Activated CD8-positive, alpha-beta memory T cell treated with anti-CD3 and anti-CD28 coated beads for 24 hours (primary cell): ENCODE measurements at regions not wholly inside any gene's neighbourhood (a gene's known extent, or its start where the extent isn't known, plus 50 kb on each side); places are given as distances from the start of the nearest gene placed in this dataset.

ENCODE experiments used
- DNase-seq: peaks from one replicate; pipeline ENCODE4 v3.0.0-alpha.2; 2020

DNA sequence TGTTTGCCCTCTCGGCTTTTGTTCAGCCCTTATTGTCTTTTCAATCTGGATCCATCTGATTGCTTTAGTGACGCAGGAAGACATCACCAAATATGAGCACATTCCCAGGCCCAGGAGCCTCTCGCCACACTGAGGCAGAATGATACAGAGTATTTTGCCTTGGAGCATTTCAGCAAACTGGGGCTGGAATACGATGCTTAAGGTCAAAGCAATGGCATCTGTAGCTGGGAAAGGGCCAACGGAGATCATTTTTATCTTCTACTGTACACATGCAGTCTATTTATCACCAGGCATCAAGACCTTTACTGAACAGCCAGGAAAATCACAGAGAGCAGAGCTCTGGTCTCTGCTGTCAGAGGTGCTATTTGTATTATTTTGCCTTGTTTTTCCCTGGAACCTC, 655.3 kb downstream of the RNF144B start:
- DNase-seq: no peak

GRCh38 chr6:19050765-19051164, 663.6 kb downstream of the RNF144B start:
- no peak for DNase-seq

- DNase-seq: no peak
Measured at GRCh38 chr6:19052219-19052618, 665.1 kb downstream of the RNF144B start.

DNA sequence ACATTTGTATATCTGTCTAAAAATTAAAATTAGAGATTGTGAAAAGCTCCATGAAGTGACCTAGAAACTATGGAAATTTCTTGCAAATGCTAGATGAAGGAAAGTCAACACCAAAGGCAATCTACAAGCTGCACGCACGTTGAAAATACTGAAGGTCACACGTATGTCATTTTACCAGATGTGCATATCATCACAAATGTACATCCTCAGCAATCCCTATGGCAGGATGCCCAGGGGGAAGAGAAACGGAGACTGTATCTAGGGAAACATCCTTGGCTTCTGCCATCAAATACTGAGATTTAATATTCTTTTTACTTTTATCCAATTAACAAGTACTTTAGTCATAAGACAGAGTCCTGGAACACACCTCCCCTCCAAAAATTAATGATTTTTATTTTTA, 672.0 kb downstream of the RNF144B start:
- no peak for DNase-seq

DNA sequence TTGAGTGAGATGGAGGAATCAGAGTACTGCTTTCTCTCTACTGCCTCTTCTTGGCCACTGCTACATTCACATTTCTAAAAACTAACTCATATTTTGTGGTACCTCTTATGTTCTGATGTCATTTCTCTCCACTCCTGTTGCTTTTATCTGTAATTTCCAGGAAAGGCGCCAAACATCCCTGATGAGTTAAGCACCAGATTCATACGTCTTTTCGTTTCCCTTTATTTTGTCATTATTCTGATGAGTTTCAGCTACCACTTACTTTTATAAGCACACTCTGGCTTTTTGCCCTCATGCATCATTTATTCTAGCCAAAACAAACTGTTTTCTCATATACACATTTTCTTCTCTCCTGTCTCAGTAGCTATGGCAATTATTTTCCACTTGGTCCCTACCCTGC, 680.0 kb downstream of the RNF144B start:
- no peak for DNase-seq

- no peak for DNase-seq
Measured at GRCh38 chr6:19070520-19070919, 683.4 kb downstream of the RNF144B start.

DNA sequence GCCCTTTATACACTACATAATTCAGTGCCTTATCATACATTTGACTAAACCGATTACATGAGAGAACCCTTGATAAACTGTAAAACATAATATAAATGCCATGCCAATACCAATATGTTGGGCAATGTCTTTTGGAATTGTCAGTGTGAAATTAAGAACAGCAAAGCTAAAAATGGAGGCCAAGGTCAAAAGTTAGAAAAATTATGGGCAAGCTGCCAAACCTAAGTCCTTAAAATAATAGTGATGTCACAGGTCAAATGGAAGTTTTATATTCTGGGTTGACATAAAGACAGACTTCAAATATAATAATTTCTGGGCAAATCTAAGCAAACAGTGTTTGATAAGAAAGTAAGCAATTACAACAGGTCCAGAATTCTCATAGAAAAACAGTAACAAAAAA, 696.7 kb downstream of the RNF144B start:
- DNase-seq: no peak

GRCh38 chr6:19086480-19086879, 699.3 kb downstream of the RNF144B start:
- DNase-seq: no peak

DNA sequence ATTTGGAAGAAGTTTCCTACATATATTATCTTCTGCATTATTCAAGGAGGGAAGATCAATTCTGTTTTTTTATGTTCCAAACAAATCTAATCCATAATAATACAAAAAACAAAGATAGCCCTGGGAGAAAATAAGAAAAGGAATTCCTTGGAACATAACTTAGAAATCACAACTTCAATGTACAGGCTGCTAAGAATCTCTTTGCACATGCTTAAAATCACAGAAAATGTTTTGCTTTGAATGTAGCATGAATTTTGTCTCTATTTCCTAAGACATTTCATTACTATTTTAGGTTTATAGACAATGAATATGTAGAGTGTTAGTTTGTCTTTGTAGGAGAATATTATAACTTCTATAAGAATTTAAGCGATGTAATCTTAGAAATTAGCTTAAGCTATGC, 700.1 kb downstream of the RNF144B start:
- DNase-seq: no peak

DNA sequence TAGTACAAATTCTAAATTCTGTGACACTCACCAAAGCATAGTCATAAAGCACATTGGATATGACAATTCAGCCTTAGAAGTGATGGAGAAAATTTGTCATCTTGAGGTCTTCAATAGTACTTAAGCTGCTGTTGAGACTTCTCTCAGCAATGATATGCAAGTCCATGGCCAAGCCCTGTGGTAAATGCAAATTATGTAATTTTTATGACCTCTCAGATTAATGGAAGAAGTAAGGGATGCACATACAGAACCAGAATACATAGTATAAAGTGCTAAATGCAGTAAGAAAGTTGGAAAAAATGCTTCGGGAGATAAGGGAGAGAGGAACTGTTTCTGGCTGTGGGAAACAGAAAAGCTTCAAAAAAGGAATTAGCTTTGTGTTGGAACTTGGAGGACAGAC, 700.7 kb downstream of the RNF144B start:
- DNase-seq: no peak

GRCh38 chr6:19100752-19101151, 713.6 kb downstream of the RNF144B start:
- DNase-seq: no peak

DNA sequence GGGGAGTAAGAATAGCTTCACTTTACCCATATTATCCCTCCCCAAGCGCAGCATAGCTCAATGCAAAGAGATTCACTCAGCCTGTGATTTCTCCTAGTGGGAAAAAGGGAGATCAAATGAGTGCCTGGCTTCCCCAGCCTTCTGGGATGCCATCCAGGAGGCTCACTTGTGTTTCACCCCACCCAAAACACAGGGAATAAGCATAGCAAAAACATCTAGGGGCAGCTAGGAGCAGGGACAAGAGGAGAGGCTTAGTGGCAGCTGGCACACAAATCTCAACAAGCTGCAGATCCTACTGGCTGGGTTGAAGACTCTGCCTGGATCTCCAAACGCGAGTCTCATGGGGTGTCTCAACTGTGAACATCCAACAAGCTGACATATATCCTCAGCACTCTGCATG, 715.8 kb downstream of the RNF144B start:
- DNase-seq: no peak

DNA sequence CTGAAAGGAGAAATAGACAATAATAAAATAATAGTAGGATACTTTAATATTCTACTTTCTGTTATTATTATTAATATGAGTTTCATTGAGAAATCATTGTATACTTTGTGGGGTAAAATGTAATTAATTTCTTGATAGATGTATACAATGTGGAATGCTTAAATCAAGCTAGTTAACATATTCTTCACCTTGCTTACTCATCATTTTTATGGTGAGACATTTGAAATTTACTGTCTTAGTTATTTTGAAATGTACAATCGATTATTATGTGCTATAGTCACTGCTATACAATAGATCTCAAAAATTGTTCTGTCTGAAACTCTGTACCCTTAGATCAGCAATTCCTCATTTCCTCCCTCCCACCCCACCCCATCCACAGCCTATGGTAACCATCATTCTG, 720.3 kb downstream of the RNF144B start:
- DNase-seq: no peak

- DNase-seq: no peak
Measured at GRCh38 chr6:19121521-19121920, 715.6 kb upstream of the ID4 start.

GRCh38 chr6:19127081-19127480, 710.1 kb upstream of the ID4 start:
- no peak for DNase-seq

DNA sequence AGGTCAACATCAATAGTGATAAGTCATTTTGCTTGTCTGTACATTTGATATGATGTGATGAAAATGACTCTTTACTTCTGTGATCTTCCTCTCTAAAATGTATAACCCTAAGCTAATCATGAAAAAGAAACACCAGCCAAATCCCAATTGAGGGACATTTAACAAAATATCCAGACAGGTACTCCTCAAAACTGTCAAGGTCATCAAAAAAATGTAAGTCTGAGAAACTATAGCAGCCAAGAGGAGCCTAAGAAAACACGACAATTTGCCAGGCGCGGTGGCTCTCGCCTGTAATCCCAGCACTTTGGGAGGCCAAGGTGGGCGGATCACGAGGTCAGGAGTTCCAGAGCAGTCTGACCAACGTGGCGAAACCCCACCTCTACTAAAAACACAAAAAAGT, 708.5 kb upstream of the ID4 start:
- DNase-seq: no peak

DNA sequence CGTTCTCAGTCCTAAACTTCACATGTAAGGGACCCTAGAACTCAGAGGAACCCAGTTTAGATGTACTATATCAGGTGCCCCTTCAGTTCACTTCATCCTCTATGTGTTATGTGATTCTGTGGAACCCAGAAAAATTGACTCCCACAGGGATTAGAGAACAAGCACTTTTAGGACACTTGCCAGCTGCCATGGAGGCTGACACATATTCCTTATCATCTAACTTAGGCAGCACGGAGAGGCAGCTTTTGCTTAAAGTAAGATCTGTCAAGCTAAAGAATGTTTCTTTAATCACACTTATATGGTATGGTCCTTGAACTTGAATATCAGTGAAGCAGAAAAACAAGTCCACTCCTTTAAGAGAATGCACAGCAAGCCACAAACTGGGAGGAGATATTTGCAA, 701.5 kb upstream of the ID4 start:
- no peak for DNase-seq

- no peak for DNase-seq
Measured at GRCh38 chr6:19137505-19137904, 699.7 kb upstream of the ID4 start.

GRCh38 chr6:19142275-19142674, 694.9 kb upstream of the ID4 start:
- no peak for DNase-seq

GRCh38 chr6:19150307-19150706, 686.9 kb upstream of the ID4 start:
- no peak for DNase-seq

DNA sequence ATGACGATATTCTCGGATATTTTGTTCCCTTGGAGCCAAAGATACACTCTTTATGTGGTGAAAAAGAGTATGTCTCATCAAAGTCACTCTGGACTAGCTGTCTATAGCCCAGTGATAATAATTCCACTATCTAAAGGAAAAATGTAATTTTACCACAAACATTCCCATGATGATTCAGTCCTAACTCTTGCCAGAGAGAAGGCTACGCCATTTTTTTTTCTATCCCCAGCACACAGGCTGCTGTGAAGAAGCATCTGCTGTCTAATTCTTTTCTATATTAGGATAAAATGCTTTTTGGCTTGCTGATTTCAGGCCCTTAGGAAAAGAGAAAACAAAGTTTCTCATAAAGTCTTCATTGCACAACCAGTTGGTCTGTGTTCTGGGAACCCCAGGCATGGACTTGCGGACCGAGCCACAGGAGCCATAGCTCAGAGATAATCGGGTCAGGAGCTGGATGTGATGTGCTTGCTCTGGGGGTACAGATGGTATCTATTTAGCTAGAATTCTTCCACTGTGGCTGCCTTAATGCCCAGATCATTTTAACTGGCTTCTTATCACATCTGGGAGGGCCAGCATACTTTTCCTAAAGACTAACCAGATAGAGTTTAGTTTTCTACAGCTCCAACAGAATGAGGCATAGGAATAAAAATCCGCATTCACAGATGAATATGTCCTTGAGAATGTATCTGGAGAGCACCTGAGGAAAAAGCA, 683.7 kb upstream of the ID4 start:
- no peak for DNase-seq

GRCh38 chr6:19153981-19154295, 683.2 kb upstream of the ID4 start:
- no peak for DNase-seq

DNA sequence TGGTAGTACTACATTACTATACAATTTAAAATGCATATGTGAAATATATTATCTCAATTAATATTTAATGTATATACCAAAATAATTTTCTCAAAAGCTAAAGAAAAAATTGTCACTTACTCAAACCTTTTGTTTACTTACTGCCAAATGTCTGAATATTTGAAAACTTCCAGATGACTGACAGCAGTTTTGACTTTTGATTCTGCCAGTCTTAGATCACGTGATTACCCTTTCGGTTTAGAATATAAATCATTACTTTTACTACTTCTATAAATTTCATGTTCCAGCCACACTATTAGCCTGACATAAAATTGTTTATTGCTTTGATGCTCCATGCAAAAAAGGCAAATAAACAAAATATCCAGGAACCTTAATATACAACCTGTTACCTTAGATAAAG, 680.7 kb upstream of the ID4 start:
- DNase-seq: no peak

- DNase-seq: no peak
Measured at GRCh38 chr6:19157486-19157885, 679.7 kb upstream of the ID4 start.

GRCh38 chr6:19158586-19158985, 678.6 kb upstream of the ID4 start:
- no peak for DNase-seq

DNA sequence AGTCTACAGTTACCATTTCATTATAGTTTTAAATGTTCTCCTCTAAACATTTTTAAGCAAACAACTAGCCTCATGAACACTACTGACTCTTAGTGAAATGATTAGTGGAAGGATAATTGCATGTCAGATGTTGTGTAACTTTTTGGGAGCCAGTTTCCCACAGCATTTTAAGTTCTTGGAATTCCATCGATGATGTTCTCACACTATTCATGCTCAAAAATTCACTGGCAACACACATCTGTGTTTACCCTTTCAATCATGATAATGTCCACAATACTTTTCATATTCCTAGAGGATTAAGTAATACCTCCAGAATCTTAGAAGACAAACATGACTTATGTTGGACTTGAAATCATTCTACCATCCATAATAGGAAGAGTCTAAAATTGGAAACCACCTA, 678.1 kb upstream of the ID4 start:
- no peak for DNase-seq
